HG03571 (cell line): ENCODE measurements at regions not wholly inside any gene's neighbourhood (a gene's known extent, or its start where the extent isn't known, plus 50 kb on each side); places are given as distances from the start of the nearest gene placed in this dataset.
A peak's percentile ranks its signal among the peaks of the same experiment; 100 is the strongest.
"Not testable (repeated sequence)": the region's sequence is repeated elsewhere in the genome, so short reads cannot be mapped to it uniquely, and the experiment has no call there.

Experiments used
- ATAC-seq: cut with Tn5 transposase; IDR thresholded peaks from one replicate; pipeline ENCODE4 v1.9.1; 2021; ENCODE audit not compliant: unreplicated experiment

DNA sequence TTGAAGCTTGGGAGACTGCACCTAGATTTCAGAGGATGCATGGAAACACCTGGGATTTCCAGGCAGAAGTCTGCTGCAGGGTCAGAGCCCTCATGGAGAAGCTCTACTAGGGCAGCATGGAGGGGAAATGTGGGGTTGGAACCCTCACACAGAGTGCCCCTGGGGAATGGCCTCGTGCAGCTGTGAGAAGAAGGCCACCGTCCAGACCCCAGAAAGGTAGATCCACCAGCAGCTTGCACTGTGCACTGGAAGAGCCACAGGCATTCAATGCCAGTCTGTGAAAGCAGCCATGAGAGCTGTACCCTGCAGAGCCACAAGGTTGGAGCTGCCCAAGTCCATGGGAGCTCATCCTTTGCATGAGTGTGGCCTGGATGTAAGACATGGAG, 285.3 kb upstream of the FAM174A start:
- no peak for ATAC-seq

DNA sequence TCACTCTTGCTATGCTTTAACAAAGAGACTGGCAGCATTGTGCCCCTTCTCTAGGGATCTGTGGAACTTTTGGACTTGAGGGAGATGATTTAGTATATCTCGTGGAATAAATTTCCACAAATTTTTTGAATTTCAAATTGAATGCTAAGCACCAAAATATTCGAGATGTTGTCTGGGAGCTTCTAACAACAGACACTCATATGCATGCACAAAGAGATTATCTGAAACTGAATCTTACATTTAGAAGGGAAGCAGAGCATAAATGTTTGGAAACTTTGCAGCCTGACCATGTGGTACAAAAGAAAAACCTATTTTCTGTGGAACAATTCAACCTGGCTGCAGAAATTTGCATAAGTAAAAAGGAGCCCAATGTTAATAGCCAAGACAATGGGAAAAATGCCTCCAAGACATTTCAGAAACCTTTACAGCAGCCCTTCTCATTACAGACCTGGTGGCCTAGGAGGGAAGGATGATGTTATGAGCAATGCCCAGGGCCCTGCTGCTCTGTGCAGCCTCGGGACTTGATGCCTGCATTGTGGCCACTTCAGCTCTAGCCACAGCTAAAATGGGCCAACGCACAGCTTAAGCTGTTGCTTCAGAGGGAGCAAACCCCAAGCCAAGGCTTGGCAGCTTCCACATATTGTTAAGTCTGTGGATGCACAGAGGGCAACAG, 285.8 kb upstream of the FAM174A start:
- ATAC-seq = no peak

DNA sequence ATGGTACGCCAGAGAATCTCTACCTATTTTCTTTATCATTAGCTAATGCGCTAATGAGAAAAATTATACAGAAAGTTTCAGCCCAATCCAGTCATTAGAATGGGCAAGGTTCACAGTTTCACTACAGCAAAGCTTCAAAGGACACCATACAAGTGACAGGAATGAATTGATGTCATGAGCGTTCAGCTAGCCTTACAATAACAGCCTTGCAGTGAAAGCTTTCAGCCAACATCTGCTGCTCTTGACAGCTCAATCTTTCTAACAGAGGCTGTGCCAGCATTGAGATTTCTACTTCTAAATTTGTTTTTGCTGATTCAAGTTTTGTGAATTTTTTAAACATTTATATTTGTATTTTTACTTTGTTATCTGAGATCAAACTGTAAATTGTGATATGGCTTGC, 302.4 kb upstream of the FAM174A start:
- ATAC-seq = no peak

DNA sequence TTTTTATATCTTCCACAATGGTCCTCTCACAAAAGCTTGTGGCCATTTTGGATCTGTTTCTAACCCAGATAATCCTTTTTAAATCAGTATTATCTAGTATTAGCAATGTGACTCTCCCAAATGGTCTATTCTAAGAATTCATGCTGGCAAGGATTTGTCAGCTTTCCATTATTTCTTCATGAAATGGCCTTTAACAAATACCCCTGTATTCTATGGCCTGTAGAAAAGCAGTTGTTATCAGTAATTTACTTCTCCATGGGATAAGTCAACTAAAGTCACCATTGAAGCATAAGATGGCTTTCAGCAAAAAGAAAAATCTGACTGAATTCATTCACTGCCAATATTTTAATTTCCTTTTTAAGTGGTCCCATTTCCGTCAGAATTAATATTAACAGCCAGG, 346.4 kb upstream of the FAM174A start:
- ATAC-seq = no peak

DNA sequence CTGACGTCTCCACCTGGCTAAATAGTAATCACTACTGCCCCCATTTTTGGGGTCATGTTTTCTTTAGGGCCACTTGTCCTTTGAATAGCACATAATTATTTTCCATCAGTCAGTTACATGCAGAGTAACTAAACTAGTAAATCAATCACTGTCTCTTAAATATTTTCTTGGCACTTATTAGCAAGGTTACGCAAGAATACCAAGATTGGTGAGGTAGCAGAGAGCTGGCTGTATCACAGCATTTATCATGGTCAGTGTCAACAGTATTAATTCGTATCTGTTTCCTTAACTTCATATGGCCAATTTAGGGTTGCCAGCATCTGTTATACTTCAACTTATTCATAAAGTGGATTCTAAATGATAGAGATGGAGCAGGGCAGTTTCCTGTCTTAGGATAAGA, 346.8 kb upstream of the FAM174A start:
- ATAC-seq = no peak

DNA sequence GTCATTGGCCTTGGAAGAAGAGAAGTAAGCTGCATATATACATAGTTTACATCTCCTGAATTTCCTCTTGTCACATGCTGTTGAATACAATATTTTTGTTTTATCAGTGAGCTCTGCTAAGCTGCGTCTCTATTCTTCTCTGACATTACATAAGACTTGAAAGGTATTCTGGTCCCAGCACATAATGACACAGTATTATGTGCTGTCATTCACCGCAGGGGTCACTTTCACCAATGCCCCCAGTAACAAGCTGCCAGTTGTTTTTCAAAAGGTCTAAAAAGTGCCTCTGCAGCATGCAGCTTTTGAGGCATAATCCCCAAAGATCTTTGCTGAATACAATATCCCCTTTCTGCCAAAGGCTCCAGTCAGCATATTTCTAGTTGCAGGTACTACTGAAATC, 349.0 kb upstream of the FAM174A start:
- no peak for ATAC-seq

DNA sequence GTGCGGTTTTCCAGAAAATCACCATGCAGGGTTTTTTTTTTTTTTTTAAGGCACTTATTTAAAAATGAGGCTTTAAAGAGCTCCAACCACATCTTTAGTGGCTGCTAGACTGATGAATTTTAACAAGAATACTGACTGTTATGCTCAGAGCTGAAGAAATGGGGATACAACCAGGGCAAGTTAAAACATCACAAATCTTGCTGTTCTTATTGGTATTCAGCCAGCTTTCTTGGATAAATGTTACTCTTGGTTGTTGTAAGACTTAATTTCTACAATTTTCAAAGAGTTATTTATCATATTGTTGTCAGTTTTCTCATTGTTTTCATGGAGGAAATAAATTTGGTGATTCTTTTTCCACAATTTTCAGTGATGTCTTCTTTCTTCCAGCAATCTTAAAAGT, 352.8 kb upstream of the FAM174A start:
- no peak for ATAC-seq

DNA sequence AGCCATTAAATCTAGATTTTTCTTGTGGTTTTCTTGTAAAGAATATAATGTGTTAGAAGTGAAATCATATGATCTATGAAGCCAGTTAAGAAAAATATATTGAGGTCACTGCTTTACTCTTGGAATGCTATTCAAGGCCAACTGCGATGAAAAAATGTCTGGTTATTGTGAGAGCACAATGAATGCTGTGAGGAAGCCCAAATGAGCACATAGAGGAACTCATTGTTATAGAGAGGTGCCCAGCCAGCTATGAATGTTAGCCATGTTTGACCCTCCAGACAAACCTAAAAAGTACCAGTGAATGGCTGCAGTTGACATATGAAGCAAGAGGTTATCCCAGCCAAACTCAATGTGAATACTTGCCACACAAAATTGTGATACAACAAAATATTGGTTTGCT, 359.8 kb upstream of the FAM174A start:
- ATAC-seq = no peak

DNA sequence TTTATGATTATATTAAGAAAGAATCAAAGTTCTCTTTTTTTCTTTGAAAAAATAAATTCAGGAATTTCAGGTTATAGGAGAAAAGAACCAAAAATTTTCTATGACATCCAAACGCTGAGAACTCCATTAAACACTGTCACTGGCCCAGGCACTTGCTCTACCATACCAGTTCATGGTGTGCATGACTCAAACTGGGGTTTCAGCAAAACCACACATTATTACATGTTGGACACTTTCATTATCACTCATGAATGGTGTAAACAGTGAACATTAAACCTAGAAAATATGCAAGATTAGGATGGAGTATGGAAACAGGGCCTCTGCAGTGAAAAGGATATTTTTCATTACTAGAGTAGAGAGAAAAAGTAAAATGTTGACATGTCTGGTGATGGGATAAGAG, 369.9 kb upstream of the FAM174A start:
- peak; percentile 100 for ATAC-seq

DNA sequence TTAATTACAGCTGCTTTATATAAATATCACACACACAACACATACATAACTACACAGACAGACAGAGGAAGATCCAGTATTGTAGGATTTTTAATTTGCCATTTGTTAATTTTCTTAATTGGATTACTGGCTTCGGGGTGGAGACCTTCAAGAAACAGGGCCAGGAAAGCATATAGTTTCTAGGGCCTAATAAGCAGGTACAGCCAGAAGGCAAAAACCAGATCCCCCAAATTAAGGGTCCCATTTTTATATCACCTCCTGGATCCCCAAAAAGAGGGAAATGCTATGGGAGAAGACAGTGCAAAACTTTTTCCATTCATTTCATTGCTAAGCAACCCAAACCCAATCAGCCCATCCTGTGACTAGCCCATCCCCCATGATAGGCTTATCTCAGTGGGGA, 373.3 kb upstream of the FAM174A start:
- no peak for ATAC-seq

DNA sequence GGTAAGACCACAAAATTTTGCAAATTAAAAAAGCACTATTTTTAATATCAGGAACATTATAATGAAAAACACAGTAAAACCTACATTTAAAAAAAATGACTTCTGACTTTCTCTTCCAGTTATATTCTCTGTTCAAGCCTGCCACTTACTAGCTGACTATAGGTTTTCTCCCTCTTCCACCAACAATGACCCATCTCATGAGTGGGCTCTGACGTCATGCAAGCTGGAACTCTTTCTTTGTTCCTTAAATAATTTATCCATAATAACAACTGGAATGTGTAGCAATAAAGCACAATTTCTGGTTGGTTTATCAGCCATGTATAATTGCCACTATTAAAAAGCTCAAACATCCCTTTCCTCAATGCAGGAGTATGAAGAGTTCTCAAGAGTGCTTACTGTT, 378.1 kb upstream of the FAM174A start:
- ATAC-seq = no peak

DNA sequence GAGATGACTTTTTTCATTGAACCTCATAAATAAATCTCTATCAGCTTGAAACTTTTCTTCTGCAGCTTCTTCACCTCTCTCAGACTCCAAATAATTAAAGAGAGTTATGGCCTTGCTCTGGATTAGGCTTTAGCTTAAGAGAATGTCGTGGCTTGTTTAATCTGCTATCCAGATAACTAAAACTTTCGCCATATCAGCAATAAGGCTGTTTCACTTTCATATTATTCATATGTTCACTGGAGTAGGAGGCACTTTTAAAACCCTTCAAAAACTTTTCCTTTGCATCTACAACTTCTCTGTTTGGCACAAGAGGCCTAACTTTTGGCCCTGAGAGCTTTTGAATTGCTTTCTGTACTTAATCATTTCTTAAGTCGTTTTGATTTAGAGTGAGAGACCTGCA, 386.9 kb upstream of the FAM174A start:
- no peak for ATAC-seq

DNA sequence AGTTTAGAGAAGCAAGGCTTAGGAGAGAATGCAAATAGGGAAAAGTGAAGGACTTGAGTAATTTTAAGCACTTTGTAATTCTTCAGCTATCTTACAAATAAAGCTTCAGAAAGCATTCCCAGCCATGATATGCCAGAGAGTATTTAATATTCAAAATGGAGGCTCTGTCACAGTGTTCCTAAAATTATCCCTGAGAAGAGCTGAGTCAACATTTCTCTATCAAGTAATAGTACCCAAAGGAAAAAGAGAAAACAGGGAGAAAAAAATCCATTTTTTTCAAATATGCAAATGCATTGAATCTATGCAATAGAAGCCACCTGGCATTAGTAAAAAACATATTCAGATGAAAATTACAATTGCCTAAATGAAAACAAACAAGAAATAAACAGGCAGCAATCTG, 392.6 kb upstream of the FAM174A start:
- no peak for ATAC-seq

DNA sequence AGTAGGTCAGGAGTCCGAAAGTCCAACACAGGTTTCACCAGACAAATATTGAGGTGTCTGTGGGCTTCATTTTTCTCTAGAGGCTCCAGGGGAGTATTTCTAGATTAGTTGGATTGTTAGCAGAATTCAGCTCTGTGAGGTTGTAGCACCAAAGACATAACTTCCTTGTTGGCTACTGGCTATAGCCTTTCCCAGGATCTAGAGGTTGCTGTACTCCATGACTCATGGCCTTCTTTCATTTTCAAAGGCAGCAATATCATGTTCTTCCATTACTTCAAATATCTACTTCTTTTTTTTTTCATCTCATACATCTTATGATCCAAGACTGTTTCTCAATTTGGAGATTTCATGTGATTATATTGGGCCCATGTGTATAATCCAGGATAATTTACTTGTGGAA, 404.0 kb upstream of the FAM174A start:
- no peak for ATAC-seq

DNA sequence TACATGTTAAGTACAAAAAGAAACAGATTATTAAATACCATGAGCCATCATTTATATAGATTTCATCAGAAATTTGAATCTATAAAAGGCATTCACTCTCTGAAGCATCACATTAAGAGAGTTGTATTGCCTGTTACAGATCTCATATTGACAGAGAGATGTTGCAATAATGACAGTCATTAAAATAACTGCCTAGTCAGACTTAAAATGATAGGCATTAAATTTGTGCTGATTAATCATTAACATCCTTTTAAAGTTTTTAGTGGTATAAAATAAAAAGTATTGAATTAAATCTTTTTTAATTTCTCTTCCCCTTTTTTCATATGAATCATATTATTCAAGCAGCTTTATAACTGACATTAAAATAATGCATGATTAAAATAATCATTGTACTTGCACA, 404.9 kb upstream of the FAM174A start:
- ATAC-seq = no peak

DNA sequence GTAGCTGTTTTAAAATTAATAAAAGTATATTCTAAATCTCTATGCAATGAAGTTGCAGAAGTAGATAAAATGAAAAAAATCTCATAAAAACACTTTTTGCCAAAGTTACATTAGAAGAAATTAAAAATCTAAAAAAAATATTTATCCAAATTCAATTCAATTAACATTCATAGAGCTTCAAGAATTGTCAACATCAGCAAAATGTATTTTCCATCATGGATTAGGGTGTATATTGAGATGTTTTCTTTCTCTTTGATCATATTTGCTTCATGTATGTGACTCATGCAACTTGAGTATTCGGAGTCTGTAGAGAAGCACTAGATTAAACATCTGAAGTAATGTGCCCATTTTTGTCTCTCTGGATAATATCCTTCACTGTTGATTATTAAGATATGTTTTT, 415.3 kb upstream of the FAM174A start:
- no peak for ATAC-seq

DNA sequence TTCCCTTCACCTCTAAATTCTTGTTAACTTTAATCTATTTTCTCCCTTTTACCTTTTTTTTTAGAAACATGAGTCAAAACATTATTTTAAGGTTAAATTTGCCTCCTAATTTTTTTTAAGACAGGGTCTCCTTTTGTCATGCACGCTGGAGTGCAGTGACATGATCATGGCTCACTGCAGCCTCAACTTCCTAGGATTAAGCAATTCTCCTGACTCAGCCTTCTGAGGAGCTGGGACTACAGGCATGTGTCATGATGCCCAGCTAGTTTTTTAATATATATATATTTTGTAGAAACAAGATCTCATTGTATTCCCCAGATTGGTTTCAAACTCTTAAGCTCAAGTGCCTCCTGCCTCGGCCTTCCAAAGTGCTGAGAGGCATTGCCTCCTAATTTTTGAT, 424.7 kb upstream of the FAM174A start:
- ATAC-seq = no peak

DNA sequence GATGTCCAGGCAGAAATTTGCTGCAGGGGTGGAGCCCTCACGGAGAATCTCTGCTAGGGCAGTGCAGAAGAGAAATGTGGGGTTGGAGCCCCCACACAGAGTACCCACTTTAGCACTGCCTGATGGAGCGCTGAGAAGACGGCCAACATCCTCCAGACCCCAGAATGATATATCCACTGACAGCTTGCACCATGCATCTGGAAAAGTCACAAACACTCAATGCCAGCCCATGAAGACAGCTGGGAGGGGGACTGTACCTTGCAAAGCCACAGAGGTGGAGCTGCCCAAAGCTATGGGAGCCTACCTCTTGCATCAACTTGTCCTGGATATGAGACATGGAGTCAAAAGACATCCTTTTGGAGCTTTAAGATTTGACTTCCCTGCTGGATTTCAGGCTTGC, 426.3 kb upstream of the FAM174A start:
- no peak for ATAC-seq

DNA sequence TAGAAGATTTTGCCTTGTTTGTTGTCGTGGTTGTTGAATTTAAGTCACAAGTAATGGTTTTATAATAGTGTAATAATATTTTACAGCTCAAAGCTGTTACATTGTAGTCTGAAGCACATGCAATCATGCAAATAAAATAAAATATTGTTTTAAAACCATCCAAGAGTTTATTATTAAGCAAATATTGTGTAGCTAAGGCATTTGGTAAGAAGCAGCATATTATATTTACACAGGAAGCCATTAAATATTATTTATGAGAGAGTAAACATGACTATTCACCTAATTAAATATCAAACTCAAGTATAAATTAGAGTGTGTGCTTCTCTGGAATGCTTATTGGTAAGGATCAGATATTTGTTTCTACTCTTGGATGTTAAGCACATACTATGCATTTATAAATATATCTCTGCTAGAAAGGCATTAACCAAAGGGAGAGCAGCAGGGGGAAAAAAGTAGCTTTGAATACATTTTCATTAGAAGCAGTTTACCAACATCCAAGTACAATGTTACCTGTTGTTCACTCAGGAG, 431.5 kb upstream of the FAM174A start:
- not testable (repeated sequence) for ATAC-seq

DNA sequence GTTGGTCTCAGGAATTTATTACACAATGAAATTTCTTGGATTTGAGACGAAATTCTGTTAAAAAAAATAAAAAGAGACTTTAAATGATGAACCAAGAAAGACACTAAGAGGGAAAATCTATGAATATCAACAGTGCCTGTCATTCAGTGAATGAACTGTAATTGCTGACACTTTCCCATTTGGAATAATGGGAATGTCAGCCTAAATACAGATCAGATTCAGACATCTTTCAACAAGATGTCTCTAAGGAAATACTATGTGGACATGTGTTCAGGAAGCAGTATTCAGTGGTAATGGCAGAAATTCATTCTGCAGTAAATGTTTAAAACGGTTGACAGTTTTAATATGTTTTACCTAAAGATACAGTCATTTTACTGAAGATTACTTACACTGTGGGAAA, 433.7 kb upstream of the FAM174A start:
- ATAC-seq = not testable (repeated sequence)

DNA sequence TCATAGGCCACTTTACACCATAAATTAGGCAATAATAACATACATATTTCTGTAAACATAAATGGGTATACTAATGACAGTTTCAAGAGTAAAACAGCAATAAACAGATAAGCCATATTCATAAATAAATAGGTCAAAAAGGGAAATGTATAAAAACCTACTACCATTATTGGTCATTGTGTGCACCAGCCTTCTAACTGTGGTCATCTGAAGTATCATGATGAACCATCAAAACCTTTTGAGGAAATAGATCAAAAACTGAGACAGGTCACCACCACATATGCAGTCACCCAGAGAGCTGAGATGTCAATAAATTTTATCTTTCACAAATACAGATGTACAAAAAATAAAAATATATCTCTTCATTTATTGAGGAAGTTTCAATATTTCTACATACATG, 438.8 kb upstream of the FAM174A start:
- not testable (repeated sequence) for ATAC-seq

DNA sequence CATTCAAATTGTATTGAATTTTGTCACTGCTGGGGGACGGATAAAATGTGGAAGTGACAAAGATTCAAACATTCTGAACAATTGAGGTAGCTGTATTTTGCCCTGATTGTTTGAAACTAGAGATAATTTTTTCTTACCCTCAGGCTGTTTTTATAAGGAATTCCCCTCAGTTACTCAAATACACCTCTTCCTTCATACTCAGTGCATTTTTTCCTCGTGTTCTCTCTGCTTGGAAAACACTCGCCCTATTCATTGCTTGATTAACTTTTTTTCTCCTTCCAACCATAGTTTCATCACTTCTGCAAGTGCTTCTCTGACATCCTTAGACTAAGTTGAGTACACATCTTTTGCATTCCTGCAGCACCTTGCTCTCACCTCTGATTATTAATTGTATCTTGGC, 454.5 kb upstream of the FAM174A start:
- not testable (repeated sequence) for ATAC-seq

DNA sequence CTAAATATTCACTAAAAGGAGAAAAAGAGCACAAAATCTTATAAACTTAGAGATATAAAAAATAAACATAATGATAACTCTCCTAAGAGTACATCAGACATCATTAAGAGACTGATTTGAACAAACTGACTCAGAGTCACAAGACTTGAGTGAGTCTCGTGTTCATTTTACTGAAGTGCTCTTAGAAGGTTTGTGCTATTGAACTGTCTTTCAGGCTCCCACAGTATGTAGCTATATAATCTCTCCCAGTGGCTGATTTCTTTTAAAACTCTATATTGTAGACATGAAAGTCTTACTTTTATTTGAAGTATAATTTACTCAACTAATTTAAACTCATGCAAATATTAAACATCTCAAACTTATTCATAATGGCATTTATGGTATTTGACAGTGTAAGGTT, 456.0 kb upstream of the FAM174A start:
- ATAC-seq = not testable (repeated sequence)
